ENCODE measurements at regions not wholly inside any gene's neighbourhood (a gene's known extent, or its start where the extent isn't known, plus 50 kb on each side); places are given as distances from the start of the nearest gene placed in this dataset.
A peak's percentile ranks its signal among the peaks of the same experiment; 100 is the strongest.

GRCh38 chr1:30189818-30190500, 533.4 kb downstream of the MATN1 start:
- Histone ChIP-seq H3K36me3 (ENCODE audit: control insufficient read depth in 4 of 4, insufficient read depth in 3 of 4, low read depth in 1 of 4, low read length in 3 of 4) (no peaks in the 10 kb centered on the region), H3K4me1 (ENCODE audit: control insufficient read depth in 4 of 4, insufficient read depth in 4 of 4, low read length in 3 of 4) (no peaks in the 10 kb centered on the region), H3K27ac (ENCODE audit: low read depth in 1 of 2, low read length in 2 of 2) (no peak overlapping the region), H3K27me3 (ENCODE audit: control insufficient read depth in 4 of 4, insufficient read depth in 4 of 4, low read length in 3 of 4) (no peaks in the 10 kb centered on the region), H3K4me3 (ENCODE audit: low read depth in 1 of 3, low read length in 3 of 3) (no peak overlapping the region), H3K9me3 (ENCODE audit: control insufficient read depth in 4 of 4, low read length in 3 of 4) (no peaks in the 10 kb centered on the region), H3K9ac (ENCODE audit: low read depth in 1 of 2, low read length in 2 of 2) (no peak overlapping the region)
- WGBS, result 71% methylated on average over 9 of the region's 9 CpGs
- TF ChIP-seq FOXA2 (IDR thresholded peaks at IDR 0.05) (no peak), RXRA (IDR thresholded peaks at IDR 0.05) (no peak), GABPA (IDR thresholded peaks at IDR 0.05 in 1 of 2, conservative IDR thresholded peaks at IDR 0.05 in 1 of 2) (no peak), SP1 (IDR thresholded peaks at IDR 0.05) (no peak), ZBTB33 (IDR thresholded peaks at IDR 0.05) (no peak), YY1 (IDR thresholded peaks at IDR 0.05) (no peak), RAD21 (IDR thresholded peaks at IDR 0.05) (no peak), TAF1 (conservative IDR thresholded peaks at IDR 0.05) (no peak), JUND (IDR thresholded peaks at IDR 0.05) (no peak), EGR1 (IDR thresholded peaks at IDR 0.05; ENCODE audit: low read depth in 2 of 2) (no peak), CTCF (IDR thresholded peaks at IDR 0.05; ENCODE audit: low read depth, low read length, missing input control) (no peak), FOXA1 (IDR thresholded peaks at IDR 0.05) (no peak), NR2F2 (IDR thresholded peaks at IDR 0.05) (no peak)
- TF ChIP-seq, protein P1, sequence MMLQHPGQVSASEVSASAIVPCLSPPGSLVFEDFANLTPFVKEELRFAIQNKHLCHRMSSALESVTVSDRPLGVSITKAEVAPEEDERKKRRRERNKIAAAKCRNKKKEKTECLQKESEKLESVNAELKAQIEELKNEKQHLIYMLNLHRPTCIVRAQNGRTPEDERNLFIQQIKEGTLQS (IDR thresholded peaks at IDR 0.05), result no peak
- TF ChIP-seq, protein P2, sequence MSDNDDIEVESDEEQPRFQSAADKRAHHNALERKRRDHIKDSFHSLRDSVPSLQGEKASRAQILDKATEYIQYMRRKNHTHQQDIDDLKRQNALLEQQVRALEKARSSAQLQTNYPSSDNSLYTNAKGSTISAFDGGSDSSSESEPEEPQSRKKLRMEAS (IDR thresholded peaks at IDR 0.05), result no peak
- TF ChIP-seq, protein P3, sequence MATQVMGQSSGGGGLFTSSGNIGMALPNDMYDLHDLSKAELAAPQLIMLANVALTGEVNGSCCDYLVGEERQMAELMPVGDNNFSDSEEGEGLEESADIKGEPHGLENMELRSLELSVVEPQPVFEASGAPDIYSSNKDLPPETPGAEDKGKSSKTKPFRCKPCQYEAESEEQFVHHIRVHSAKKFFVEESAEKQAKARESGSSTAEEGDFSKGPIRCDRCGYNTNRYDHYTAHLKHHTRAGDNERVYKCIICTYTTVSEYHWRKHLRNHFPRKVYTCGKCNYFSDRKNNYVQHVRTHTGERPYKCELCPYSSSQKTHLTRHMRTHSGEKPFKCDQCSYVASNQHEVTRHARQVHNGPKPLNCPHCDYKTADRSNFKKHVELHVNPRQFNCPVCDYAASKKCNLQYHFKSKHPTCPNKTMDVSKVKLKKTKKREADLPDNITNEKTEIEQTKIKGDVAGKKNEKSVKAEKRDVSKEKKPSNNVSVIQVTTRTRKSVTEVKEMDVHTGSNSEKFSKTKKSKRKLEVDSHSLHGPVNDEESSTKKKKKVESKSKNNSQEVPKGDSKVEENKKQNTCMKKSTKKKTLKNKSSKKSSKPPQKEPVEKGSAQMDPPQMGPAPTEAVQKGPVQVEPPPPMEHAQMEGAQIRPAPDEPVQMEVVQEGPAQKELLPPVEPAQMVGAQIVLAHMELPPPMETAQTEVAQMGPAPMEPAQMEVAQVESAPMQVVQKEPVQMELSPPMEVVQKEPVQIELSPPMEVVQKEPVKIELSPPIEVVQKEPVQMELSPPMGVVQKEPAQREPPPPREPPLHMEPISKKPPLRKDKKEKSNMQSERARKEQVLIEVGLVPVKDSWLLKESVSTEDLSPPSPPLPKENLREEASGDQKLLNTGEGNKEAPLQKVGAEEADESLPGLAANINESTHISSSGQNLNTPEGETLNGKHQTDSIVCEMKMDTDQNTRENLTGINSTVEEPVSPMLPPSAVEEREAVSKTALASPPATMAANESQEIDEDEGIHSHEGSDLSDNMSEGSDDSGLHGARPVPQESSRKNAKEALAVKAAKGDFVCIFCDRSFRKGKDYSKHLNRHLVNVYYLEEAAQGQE (IDR thresholded peaks at IDR 0.05), result no peak
- DNase-seq (ENCODE audit: low spot score), result peak; percentile 16
